Pulmonary artery endothelial cell (primary cell): ENCODE measurements at regions not wholly inside any gene's neighbourhood (a gene's known extent, or its start where the extent isn't known, plus 50 kb on each side); places are given as distances from the start of the nearest gene placed in this dataset.

Source experiments
- DNase-seq: peaks from one replicate; pipeline ENCODE4 v3.0.0-alpha.2; 2011; ENCODE audit warnings: low read depth, low spot score

DNA sequence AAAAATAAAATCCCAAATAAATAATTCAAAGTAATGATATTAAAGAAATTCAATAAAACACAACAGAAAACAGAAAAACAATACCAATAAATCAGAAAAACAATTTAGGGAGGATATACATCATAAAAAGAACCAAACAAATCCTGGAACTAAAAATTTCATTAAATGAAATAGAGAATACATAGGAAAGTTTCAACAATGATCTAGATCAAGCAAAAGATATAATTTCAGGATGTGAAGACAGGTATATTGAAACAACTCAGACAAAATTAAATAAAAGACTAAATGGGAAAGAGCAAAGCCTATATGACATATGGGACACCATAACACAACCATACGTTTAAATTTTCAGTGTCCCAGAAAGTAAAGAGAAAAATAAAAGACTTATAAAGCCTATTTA is 85.1 kb upstream of the GHR start:
- DNase-seq = no peak

DNA sequence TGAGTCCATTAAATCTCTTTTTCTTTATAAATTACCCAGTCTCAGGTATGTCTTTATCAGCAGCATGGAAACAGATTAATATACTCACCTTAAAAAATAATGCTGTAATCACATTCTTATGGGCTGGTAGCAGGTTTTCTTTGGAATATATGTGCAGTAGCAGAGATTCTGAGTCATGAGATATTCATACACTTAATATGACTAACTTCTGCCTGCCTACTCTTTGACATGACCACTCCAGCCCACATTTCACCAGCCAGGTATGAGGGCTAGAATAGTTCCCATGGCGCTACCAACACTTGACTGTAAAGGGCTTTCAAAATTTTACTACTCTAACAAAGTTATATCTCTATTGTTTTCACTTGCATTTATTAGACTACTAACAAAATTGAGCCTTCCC is 74.1 kb upstream of the GHR start:
- no peak for DNase-seq

DNA sequence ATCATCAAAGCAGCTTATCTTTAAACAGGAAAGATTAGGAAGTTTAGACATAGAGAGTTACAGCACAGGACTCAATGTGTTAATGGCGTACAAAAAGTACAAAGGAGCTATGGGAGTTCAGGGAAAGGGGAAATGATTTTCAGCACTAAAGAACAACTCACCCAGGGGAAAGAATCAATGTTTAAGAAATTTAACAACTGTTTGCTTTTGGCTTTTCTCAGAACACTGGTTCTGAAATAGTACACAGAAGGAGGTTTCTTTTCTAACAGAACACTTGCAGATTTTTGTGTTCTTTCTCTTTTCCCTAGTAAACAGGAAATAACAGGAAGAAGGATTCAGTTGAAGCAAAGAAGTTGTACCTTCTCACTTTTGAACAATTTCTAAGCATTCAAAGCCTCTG is 71.3 kb upstream of the GHR start:
- no peak for DNase-seq

DNA sequence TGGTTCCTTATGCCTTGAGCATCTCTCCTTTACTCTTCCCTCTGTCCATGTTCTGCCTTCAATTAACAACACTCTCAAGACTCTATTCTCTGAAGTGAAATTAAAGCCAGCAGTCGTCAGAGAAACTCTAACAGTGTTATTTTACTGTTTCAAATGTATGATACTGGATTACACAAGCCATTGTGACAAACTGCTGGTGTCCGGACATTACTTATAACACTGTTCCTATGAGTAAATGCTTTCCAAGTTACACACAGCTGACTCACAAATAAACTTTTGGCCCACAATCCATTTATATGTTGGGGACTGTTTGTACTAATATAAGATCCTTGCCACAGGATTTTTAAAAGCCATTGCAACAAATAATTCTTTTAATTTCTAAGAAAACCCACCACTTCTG is 63.2 kb upstream of the GHR start:
- DNase-seq = peak; percentile 11

DNA sequence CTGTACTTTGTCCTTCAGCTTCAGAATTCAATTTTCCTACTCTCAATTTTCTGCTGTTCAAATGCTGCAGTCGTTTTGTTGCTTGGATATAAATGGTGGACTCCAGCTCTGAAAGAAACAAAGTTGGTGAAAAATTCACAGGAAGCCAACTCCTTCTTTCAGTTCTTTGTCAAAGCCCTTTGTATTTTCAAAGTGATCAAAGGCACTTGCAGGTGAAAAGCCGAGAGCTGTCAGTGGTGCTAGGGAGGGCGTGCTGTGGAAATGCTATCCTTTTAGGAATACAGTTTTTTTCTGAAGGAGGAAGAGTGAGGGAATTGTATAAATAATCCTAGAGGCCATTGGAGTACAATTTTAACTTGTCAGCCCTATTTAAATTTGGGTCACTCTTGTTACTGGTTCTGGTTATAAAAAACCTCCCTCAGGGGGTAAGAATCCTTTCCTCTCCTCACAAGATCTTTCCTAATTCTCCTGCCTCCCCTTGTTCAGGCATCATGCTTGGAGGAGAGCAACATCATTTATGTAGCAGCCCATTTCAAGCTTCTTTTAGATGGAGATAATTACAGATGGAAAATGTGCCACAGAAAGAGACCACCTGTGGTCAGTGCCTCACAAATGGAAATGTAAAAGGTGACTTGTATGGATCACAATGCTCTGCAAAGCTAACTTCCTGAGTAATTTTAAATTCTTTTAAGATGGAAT is 62.5 kb upstream of the GHR start:
- DNase-seq = no peak

DNA sequence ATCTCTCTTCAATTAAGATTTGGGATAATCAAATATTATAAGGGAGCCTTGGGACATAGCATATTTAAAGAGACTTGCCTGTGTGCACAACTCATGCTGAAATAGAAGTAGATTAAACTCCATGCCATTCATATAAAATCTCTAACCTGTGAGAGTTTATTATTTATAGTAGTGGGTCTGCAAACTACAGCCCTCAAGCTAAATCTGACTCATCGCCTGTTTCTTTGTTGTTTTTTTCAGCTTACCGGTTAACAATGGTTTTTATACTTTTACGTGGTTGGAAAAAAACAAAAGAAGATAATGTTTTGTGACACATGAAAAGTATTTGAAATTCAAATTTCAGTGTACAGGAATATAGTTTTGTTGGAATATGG is 61.9 kb upstream of the GHR start:
- no peak for DNase-seq

DNA sequence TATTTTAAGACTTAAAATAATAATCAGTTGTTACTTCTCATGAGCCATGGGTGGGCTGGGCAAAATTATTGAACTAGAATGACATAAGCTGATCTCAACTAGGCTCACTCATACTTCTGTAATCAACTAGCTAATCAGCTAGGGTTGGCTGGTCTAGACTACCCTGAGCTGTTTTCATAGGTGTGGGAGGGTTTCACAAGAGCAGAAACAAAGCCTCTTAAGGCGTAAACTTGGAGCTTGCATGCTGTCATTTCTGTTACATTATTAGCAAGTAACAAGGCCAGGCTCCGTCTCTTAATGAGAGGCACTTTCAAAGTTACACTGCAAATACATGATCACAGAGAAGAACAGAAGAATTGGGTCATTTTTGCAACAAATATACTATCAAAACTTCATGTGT is 57.2 kb upstream of the GHR start:
- no peak for DNase-seq
